Panc1 (cell line): ENCODE measurements at regions not wholly inside any gene's neighbourhood (a gene's known extent, or its start where the extent isn't known, plus 50 kb on each side); places are given as distances from the start of the nearest gene placed in this dataset.

Experiments
- ATAC-seq: fragments of 200-7000 bp; cut with Tn5 transposase; 2 replicates; pipeline ENCODE4 v1.9.1; 2020; ENCODE audit warnings: mild to moderate bottlenecking, moderate library complexity
- BruUV-seq: library from RNA; stranded (reverse); fragments of 400-500 nt; replicated peaks from 2 replicates; lab custom pipeline; 2021; lab: Mats Ljungman, UMichigan
- CTCF ChIA-PET: fragments of 300-600 bp; sonication (Branson Sonifier 250); formaldehyde crosslinking; loops from one replicate; lab custom pipeline; 2022; ENCODE audit warnings: antibody characterized with exemption; lab: Charles Lee
- POLR2A ChIA-PET: fragments of 300-600 bp; sonication (Branson Sonifier 250); formaldehyde crosslinking; loops from one replicate; lab custom pipeline; 2022; ENCODE audit warnings: antibody characterized with exemption; lab: Charles Lee
- DNase-seq: peaks from one replicate; pipeline ENCODE4 v3.0.0-alpha.2; 2010; ENCODE audit warnings: low read depth, low spot score
- H3K27ac ChIP-seq: 2 replicates; pipeline ENCODE4 v1.5.1; 2011; ENCODE audit warnings: mild to moderate bottlenecking, low read length, inconsistent platforms
- H3K27me3 ChIP-seq: fragments of 200-500 bp; sonication (Bioruptor generic); 2 replicates; pipeline ENCODE4 v1.6.0; 2014; ENCODE audit warnings: low read length, inconsistent platforms; ENCODE audit not compliant: control insufficient read depth, insufficient read depth
- H3K36me3 ChIP-seq: fragments of 200-500 bp; sonication (Bioruptor generic); 2 replicates; pipeline ENCODE4 v1.5.1; 2014; ENCODE audit warnings: inconsistent platforms, mild to moderate bottlenecking, low read length, moderate library complexity; ENCODE audit not compliant: control insufficient read depth, insufficient read depth
- H3K4me1 ChIP-seq: 2 replicates; pipeline ENCODE4 v1.5.1; 2011; ENCODE audit warnings: inconsistent platforms, mild to moderate bottlenecking, low read length, moderate library complexity; ENCODE audit not compliant: control insufficient read depth, insufficient read depth
- H3K4me3 ChIP-seq, 2 experiments: 2 replicates each; pipeline ENCODE4 v1.5.1; 2011 to 2012; ENCODE audit warnings: low read depth in 2 of 2, low read length in 2 of 2, mild to moderate bottlenecking in 2 of 2, inconsistent platforms in 1 of 2, moderate library complexity in 1 of 2
- H3K9me3 ChIP-seq: fragments of 200-500 bp; sonication (Bioruptor generic); 2 replicates; pipeline ENCODE4 v1.5.1; 2014; ENCODE audit warnings: low read depth, mild to moderate bottlenecking, inconsistent platforms, low read length, moderate library complexity; ENCODE audit not compliant: control insufficient read depth, insufficient read depth
- CTCF ChIP-seq: fragments of 450-650 bp; IDR thresholded peaks from 2 replicates; pipeline ENCODE4 v1.5.1; 2017; ENCODE audit warnings: mild to moderate bottlenecking
- POLR2AphosphoS5 ChIP-seq: IDR thresholded peaks from 2 replicates; pipeline ENCODE4 v1.6.1; 2012; ENCODE audit warnings: mild to moderate bottlenecking, low read depth, low read length, moderate library complexity
- REST ChIP-seq, 2 experiments: IDR thresholded peaks; 2 replicates each; pipeline ENCODE4 v1.6.1; 2011 to 2012; ENCODE audit warnings: low read depth in 2 of 2, control low read depth in 1 of 2, low read length in 1 of 2, mild to moderate bottlenecking in 1 of 2, moderate library complexity in 1 of 2; ENCODE audit not compliant: insufficient read depth in 1 of 2
- SIN3A ChIP-seq: IDR thresholded peaks from 2 replicates; pipeline ENCODE4 v1.6.1; 2012; ENCODE audit warnings: low read depth, mild to moderate bottlenecking, low read length, moderate library complexity, borderline replicate concordance; ENCODE audit not compliant: insufficient read depth
- TCF7L2 ChIP-seq: IDR thresholded peaks from 2 replicates; pipeline ENCODE4 v1.6.1; 2011; ENCODE audit warnings: mild to moderate bottlenecking, low read depth, low read length, inconsistent platforms
- in situ Hi-C: cut with HindIII; loops from 2 replicates; pipeline ENCODE4 v1.10.0; 2016; ENCODE audit warnings: low sequenced_read_pairs, low pct_unique_long_range_greater_than_20kb
- intact Hi-C: fragments of 100-400 bp; cut with micrococcal nuclease; formaldehyde crosslinking; loops from one replicate; pipeline ENCODE4 v1.10.0; 2022; ENCODE audit not compliant: unreplicated experiment

GRCh38 chr5:35338157-35338453, 107.8 kb upstream of the PRLR start:
- in situ Hi-C loops (no loop called here), intact Hi-C loops (no loop called here)
- Histone ChIP-seq H3K36me3 (no peaks in the 10 kb centered on the region; the same call in 1 of the 2 replicates), H3K27ac (no peak overlapping the region), H3K27me3 (no peaks in the 10 kb centered on the region), H3K4me1 (no peaks in the 10 kb centered on the region), H3K4me3 (no peak overlapping the region), H3K9me3 (no peaks in the 10 kb centered on the region)
- TF ChIP-seq POLR2AphosphoS5 = no peak
- TF ChIP-seq CTCF = no peak
- TF ChIP-seq SIN3A = no peak
- no peak for TF ChIP-seq REST (IDR thresholded peaks at IDR 0.05; ENCODE audit: insufficient read depth in 1 of 2, low read depth in 2 of 2, low read length in 1 of 2)
- no peak for TF ChIP-seq TCF7L2
- ATAC-seq = no peak
- POLR2A ChIA-PET = no interaction called here
- no peak for DNase-seq
- BruUV-seq = no TSS peak
- CTCF ChIA-PET = no interaction called here

- intact Hi-C loops (no loop called here), in situ Hi-C loops (no loop called here)
- ChIA-PET POLR2A (interaction anchor here (0.6 kb wide), 2 partner anchors 57 to 107 kb away, joined by 3 read pairs; partner anchors contain the start of gene PRLR), CTCF (no interaction called here)
- no peak for DNase-seq
- Histone ChIP-seq H3K9me3 (no peaks in the 10 kb centered on the region), H3K27ac (no peak overlapping the region), H3K27me3 (no peaks in the 10 kb centered on the region), H3K4me3 (no peak overlapping the region), H3K36me3 (no peaks in the 10 kb centered on the region; the same call in 1 of the 2 replicates), H3K4me1 (no peaks in the 10 kb centered on the region)
- BruUV-seq = no TSS peak
- no peak for ATAC-seq
- no peak for TF ChIP-seq SIN3A
- TF ChIP-seq TCF7L2 = no peak
- TF ChIP-seq CTCF = no peak
- no peak for TF ChIP-seq POLR2AphosphoS5
- TF ChIP-seq REST (IDR thresholded peaks at IDR 0.05; ENCODE audit: insufficient read depth in 1 of 2, low read depth in 2 of 2, low read length in 1 of 2) = no peak
These were observed 107.3 kb upstream of the PRLR start for GRCh38 chr5:35337340-35338156.
